HepG2 (cell line): ENCODE measurements at regions not wholly inside any gene's neighbourhood (a gene's known extent, or its start where the extent isn't known, plus 50 kb on each side); places are given as distances from the start of the nearest gene placed in this dataset.

Experiments used
- HDAC6 ChIP-seq: fragments of 200-600 bp; sonication (generic); IDR thresholded peaks from 2 replicates; pipeline ENCODE4 v1.7.0; 2017; ENCODE audit warnings: mild to moderate bottlenecking, antibody characterized with exemption, low read length, low read depth
- HNRNPH1 ChIP-seq: fragments of 200-400 bp; formaldehyde crosslinking; optimal IDR thresholded peaks from 2 replicates; pipeline ENCODE3; 2017; ENCODE audit warnings: mild to moderate bottlenecking, low read depth, low read length
- KLF6 ChIP-seq: IDR thresholded peaks from 2 replicates; pipeline ENCODE4 v1.8.0; 2016; ENCODE audit warnings: missing biosample characterization, missing genetic modification reagents
- MAX ChIP-seq: IDR thresholded peaks from 2 replicates; pipeline ENCODE4 v1.6.1; 2012; ENCODE audit warnings: inconsistent platforms
- MED1 ChIP-seq: sonication (generic); formaldehyde crosslinking; IDR thresholded peaks from 2 replicates; pipeline ENCODE4 v1.4.0; 2020; ENCODE audit warnings: missing genetic modification reagents
- PPARG ChIP-seq: conservative IDR thresholded peaks from 2 replicates; pipeline ENCODE4 v1.6.1; 2016; ENCODE audit warnings: missing biosample characterization, missing genetic modification reagents
- ZBTB7A ChIP-seq: sonication (generic); formaldehyde crosslinking; IDR thresholded peaks from 2 replicates; pipeline ENCODE4 v1.8.0; 2022; ENCODE audit warnings: mild to moderate bottlenecking, missing genetic modification reagents

DNA sequence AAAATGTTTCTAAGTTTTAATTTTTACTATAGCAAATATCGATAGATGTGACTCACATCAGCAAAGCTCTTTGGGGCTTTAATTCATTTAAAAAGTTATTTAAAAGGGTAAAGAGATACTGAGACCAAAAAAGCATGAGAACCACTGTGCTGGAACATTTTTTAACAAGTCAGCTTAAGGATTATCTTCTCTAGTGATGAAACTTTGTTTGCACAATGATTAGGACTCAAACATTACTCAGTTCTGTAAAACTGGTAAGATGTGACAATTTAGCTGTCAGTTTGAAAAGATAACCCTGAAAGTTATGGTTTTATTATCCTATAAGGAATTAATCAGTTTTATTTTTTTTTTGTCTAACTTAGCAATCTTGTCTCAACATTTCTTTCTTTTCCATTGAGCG lies 301.4 kb downstream of the TSN start:
- TF ChIP-seq MED1 (CRISPR knock-in tag) = no peak
- no peak for TF ChIP-seq MAX
- no peak for TF ChIP-seq PPARG (CRISPR knock-in tag)
- TF ChIP-seq KLF6 (CRISPR knock-in tag) = no peak
- TF ChIP-seq HDAC6 = no peak
- TF ChIP-seq ZBTB7A (CRISPR knock-in tag) = no peak
- no peak for TF ChIP-seq HNRNPH1
